HG03521 (cell line): ENCODE measurements at regions not wholly inside any gene's neighbourhood (a gene's known extent, or its start where the extent isn't known, plus 50 kb on each side); places are given as distances from the start of the nearest gene placed in this dataset.

Source experiments
- ATAC-seq: cut with Tn5 transposase; IDR thresholded peaks from one replicate; pipeline ENCODE4 v1.9.1; 2021; ENCODE audit warnings: mild to moderate bottlenecking, moderate library complexity; ENCODE audit not compliant: unreplicated experiment

DNA sequence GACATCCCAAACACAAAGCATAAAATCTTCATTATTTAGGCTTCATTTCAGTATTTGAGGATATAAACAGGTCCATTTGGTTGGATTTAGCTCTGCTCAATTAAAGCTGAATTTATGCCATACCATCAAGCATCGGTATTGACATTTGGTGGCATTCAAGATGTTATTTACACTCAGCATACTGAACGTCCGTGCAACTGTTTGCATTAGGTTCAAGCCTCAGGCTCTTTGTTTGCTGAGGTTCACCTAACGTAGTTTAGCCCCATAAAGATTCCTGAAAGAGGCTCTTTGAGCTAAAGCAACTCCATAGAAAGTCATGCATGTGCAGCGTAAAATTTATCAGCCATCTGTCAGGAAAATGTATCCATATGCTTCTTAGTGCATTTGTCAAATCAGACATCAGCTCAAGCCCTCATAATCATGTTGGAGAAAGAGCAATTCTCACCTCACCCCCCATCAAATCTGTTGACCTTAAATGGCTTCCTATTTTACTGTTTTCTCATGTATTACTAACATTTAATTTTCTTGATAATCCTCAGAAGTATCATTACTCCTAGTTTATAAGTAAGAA is 366.9 kb downstream of the EPHA4 start:
- no peak for ATAC-seq

DNA sequence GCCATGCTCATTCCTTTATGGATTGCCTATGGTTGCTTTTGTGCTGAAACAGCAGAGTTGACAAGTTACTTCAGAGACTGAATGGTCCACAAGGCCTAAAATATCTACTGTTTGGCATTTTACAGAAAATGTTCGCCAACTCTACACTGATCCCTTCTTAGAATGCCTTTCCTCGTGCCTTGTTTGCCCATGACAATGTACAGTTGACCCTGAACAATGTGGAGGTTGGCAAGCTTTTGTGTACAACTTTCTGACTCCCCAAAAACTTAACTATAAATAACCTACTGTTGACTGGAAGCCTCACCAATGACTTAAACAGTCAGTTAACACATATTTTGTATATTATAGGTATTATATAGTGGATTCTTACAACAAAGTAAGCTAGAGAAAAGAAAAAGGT is 361.4 kb downstream of the EPHA4 start:
- ATAC-seq, result no peak

DNA sequence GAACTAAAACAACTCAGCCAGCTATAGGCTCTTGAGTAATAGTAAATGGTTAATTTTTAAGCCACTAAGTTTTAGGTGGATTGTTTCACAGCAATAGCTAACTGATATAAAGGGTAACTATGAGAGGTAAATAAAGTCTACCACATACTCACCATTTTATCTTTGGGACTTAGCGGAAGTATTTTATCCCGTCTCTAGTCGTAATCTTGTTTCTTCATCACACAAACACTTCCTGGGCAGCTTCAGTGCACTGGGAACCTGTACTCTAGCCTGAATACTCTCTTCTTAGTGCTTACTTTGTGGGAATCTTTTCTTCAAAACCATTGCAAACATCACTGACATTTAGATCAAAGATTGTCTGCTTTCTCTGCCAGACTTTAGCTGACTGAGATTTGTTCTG is 360.5 kb downstream of the EPHA4 start:
- ATAC-seq, result no peak

DNA sequence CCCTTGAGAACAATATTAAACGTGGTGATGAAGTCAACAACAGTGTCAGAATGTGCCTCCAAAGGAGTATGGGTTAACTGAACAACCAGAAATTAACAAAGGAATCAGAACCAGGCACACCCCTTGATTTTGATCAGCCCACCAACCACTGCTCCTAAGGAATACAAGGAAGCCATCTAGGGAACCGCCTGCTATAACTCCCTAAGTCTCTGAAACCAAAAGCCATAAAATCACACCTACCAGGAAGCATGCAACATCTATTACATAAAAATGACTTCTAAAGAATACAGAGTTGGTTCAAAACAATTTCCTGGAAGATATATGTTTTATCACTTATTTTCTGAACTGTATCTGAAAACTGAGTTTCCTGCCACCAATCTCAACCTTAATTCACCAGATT is 360.0 kb downstream of the EPHA4 start:
- ATAC-seq, result no peak

DNA sequence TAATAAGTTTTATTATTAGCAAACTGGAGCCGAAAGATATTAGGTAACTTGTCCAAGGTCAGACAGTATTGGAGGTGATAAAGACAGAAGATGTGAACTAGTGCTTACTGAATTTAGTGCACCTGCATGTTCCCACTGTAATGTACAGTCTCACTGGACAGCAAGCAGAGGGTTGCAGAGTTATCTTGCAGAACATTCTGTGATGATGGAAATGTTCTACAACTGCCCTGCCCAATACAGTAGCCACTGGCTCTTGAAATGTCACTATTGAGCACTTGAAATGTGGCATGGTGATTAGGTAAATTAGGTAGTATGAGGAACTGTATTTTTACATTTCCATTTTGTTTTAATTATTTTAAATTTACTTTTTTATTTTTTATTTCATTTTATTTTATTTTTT is 356.6 kb downstream of the EPHA4 start:
- no peak for ATAC-seq

DNA sequence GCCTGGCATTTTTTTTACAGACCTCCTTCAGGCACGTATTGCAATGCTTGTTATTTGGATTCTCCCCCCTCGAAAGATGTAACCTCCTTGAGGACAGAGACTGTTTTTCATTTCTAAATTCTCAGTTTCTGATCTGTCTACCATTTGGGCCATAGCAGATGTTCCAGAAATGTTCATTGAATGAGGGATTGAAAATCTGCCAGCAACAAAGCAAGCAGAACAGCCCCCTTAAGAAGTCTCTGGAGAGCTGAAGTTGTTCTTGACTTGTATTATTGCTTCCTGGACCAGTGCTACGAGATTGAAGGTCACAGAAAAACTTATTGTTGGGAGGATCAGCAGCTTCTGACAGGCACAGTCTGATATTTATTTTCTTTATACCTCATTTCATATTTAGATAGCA is 355.5 kb downstream of the EPHA4 start:
- ATAC-seq, result no peak

DNA sequence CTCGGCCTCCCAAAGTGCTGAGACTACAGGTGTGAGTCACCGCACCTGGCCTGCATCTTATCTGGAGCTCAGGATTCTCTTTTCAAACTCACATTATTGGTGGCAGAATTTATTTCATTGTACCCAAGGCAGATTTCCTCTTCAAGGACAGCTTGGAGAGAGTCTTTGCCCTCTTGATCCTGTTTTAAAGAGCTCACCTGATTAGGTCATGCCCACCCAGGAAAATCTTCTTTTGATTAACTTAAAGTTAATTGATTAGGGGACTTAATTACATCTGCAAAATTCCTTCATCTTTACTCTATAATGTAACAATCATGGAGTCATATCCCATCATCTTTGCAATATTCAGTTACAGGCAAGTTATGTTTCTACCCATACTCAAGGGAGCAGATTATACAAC is 346.4 kb downstream of the EPHA4 start:
- no peak for ATAC-seq

DNA sequence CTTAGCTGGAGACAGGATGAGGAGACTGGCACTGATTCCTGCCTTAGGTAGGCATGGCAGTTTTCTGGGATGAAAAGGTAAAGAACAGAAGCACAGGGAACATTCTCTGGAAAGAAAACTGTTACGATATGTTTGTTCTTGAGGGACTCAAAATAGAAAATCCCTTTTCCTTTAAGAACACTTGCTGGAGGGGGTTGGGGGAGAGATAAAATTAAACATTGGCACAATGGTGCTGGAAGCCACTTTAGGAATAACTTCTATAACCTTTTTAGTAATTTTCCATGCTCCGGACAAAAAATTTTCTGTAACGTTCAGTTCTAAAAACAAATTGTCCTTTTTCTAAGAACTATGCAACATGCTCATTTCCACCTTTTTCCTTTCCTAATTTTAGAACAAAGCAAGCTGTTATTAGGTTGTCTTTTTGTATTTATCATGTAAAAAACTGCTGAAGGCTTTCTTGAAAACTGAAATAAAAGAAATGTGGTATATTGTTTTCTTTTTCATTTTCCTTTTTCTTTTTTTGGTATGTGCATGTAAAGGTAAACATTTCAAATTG is 343.8 kb downstream of the EPHA4 start:
- no peak for ATAC-seq

DNA sequence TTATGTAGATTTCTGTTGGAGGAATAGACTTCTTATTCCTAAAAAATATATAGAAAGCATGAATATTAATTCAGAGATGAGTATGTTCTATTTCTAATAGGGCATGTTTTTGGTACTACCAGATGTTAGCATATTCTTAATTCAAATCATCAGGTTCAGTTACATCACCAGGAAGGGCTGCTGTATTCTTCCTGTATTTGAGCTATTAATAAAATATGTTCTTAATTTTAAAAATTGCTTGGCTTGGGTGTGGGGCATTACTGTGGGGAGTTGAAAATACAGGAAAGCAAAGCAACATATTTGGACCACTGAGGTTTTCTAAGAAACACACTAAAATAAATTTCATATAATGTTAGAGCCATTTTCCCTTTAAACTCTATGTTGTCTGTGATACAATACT is 343.0 kb downstream of the EPHA4 start:
- no peak for ATAC-seq

DNA sequence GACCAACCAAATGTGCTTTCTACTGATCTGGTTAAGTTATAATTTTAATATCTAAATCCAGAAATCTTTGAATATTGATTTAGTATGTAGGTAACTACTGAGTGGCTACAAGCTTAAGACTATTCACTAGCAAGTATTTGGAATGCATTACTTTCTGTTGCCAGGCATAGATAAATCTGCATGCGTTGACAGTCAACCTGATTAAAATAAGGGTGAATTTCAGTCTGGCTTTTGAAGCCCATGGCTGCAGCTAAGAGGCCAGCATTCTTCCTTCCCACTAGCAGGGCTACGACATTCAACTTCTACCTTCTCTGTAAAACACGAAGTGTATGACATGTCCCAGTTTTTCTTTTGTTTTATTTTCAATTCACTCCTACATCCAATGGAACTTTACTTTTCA is 340.6 kb downstream of the EPHA4 start:
- ATAC-seq, result no peak

DNA sequence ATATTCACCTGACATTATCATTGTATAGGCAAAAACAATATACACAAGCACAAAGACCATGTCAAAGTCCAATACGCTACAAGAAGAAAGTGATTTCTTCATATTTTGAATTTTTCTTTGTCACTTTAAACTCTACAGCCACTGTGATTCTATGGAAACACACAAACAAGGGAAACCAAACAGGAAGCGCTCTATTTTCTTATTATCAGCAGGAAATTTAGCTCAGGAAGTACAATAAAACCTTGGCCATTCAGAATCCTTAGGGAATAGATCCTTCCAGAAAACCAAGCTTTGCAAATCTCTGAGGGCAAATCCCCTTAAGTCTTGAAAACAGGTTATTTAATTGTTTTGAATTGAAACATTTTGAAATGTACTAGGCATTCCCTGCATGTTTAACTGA is 336.2 kb downstream of the EPHA4 start:
- no peak for ATAC-seq

DNA sequence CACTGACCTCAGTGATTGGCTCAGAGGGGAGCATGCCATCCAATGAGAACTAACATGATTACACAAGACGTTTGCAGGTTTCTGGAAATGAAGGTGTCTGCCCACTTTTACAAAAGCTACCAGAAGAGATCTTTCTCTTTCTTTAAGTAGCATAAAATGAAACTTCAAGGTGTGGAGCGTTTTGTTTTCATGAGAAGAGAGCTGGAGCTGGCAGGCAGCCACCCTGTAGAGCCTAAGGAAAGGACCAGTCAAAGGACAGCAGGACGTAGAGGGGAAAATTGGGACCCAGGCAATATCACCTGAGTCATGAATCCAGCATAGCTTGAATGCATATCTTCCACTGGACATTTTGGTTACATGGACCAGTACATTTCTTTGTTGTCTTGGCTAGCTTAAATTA is 331.0 kb downstream of the EPHA4 start:
- ATAC-seq, result no peak

DNA sequence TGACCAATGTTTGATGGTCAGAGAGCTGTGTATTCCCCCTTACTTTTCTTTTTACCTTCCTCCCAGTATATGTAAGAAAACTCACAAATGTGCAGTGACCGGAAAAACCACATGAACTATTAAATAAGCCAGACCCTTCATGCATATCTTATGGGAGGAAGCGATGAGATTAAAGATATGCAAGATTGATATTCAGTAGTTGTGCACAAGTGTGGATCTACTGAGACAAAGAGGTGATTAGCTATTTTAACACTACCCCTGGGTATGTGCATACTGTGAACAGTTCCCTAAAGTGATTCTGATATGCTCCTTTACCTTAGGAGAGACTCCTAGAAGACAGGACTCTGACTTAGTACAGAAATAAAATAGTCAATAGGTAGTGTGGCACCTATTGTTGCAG is 328.3 kb downstream of the EPHA4 start:
- ATAC-seq, result no peak

DNA sequence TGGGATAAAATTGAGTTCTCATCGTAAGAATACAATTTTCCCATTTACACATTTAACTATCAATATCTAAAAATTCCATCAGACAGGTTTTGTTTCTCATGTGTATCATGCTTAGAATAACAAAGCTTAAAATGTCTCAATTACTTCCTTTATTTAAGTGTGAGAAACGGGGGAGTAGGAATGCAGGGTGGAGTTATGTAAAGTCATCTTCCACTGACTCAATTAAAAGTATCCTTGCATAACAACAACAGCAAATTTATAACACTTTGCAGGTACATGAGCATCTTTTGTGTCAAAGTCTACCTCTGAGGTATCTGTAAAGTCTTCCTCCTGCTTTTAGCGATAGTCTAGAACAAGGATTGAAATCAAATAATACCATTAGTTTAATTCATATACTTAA is 327.1 kb downstream of the EPHA4 start:
- no peak for ATAC-seq

DNA sequence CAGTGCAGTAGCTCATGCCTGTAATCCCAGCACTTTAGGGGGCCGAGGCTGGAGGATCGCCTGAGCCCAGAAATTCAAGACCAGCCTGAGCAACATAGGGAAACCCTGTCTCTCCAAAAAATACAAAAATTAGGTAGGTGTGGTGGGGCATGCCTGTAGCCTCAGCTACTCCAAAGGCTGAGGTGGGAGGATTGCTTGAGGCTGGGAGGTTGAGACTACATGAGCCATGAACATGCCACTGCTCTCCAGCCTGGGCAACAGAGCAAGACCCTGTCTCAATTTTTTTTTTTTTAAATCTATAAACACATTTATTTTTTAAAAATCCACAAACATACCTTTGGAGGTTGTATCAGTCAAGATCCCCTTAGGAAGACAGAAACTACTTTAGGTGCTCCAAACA is 326.3 kb downstream of the EPHA4 start:
- ATAC-seq, result no peak

DNA sequence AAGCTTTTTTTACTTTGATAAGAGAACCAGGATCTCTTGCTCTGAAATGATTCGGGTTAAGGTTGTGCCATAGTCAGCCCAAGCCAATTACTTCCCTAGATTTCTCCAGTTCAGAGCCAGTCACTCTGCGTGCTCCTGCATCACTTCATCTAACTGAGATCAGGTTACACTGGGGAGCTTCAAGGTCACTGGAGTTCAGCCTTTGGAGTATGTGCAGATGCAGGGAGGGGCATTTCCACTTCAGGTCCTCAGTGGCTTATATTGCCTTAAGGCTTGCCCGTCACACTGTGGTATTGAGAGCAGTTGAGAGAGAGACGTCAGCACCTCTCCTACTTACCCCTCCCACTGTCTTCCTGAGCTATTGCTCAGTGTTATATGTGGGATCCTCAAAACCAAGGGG is 317.8 kb downstream of the EPHA4 start:
- no peak for ATAC-seq

DNA sequence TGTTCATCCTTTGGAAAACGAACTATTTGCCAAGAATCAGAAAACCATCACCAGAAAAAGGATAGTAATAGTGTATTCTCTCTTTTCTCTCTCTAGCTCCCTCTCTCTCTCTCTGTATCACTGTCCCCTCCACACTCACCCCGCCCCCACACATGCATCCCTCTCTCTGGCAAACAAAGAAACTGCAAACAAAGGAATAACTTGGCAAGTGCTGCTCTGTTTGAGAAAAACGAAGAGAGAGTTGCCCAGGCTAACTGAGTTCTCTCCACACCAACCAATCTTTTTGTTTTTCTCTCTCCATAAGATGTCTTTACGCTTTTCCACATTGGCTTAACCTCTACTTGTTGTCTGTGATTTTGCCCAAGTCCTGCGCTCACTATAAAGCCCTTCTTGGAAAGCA is 316.2 kb downstream of the EPHA4 start:
- no peak for ATAC-seq

DNA sequence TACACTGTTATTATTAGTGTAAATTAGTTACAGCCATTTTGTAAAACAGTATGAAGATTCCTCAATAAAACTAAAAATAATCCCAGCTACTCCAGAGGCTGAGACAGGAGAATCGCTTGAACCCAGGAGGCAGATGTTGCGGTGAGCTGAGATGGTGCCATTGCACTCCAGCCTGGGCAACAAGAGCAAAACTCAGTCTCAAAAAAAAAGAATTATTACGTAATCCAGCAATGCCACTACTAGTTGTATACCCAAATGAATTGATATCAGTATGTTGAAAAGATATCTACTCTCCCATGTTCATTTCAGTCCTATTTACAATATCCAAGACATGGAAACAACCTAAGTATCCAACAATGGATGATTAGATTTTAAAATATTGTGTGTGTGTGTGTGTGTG is 313.6 kb downstream of the EPHA4 start:
- ATAC-seq, result no peak

DNA sequence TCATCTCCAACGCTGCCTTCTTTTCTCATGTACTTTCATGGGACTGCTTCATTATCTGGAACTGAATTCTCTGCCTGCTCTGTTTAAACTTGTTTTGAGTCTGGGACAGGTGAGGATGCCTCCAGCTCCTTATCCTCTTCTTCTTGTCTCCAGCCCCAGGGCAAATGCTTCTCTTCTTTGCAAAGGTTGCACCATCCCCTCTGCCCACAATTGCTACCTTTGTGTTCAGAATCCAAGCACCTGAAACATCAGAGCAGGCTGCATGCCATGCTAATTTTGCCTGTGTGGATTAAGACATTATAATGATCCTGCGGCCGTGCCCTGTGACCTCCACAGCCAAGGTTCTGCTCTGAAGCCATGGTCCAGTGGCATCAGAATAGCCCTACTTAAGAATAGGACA is 309.5 kb downstream of the EPHA4 start:
- ATAC-seq, result no peak

DNA sequence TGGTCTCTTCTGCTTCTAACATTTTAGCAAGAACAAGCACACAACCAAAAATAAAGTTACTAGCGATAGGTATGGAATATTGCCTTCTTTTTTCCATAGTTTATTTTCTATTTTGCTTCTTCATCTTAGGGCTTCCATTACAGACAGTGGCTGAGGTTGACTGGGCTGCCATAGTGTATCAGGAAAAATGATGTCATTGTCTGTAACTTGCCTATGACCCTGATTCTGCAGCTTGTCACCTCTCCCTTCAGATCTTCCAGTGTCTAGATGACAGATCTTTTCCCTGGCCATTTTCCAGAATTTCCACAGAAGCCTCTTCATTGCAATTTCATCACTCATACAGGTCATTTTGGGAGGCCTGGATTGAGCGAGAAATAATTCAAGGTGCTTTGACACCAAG is 308.5 kb downstream of the EPHA4 start:
- no peak for ATAC-seq

DNA sequence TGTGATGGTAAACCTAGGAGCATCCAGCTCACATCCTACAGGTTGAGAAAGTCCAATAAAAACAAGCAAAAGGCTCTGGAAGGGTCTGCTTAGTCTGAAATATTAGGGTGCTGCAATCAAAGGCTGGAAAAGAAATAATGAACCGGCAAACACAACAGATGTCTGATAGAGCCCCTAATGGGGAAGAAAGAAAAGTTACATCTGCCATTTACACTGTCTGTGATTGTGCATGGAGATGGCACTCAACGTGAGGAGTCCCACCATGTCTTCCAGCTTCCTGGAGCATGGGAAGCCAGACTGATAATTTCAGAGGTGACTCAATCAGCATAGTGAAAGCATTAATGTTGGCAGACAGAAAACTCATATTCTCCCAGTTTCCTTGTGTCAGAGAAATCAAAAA is 307.8 kb downstream of the EPHA4 start:
- ATAC-seq, result no peak

DNA sequence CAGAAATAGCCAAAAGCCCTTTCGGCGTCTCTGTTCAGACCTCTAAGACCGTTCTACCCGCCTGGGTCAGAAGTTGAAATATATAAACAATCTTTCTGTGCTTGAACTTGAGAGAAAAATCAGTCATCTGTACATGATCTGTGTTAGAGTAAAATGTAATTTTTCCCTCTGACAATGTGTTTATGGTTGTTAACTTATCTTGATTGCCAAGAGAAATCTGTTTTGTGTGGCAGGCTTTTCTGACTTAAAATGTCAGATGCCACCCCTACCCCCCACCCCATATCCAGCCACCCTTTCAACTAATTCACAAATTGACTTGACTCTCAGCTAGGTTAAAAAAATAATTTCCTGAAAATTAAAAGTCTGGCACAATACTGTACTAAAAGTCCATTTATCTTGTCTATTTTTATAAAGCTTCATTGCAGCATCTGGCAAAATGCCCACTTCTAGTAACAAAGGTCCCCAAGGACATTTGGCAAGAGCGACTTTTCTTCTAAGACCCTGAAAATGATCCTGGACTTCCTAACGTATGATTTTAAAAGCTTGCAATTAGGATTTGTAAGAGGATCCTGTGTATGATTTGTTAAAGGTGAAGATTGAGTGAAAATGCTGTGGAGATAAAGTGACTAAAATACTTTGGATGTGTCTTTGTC is 304.2 kb downstream of the EPHA4 start:
- no peak for ATAC-seq

DNA sequence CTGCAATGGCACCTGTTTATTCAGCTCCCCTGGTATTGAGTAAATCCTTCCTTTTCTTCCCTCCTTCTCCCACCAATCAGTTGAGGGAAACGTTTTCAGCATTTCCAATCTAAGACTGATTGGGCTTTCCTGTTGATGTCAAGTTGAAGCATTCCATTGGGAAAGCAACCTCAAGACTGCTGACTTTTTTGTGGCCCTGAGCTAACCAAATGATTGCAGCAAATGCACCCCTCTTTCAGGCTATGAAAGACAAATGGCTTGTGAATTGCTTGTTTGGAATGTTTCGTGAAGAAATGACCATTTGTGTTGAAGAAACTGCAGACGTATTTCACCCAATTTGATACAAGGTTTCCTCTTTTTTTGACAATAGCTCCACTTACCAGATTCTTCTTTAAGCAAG is 303.5 kb downstream of the EPHA4 start:
- no peak for ATAC-seq
